Esophagus squamous epithelium (tissue), 5 donors: ENCODE measurements at regions not wholly inside any gene's neighbourhood (a gene's known extent, or its start where the extent isn't known, plus 50 kb on each side); places are given as distances from the start of the nearest gene placed in this dataset.

Source experiments
- DNase-seq: peaks from one replicate; lab custom pipeline; 2025; lab: John Stamatoyannopoulos, UW
- H3K27ac ChIP-seq, 4 donors: fragments of 200-600 bp; sonication (generic); one replicate each; pipeline ENCODE4 v1.5.1; 2016 to 2019; ENCODE audit warnings: mild to moderate bottlenecking in 1 of 4
- H3K27me3 ChIP-seq, 4 donors: fragments of 200-600 bp; sonication (generic); 1 replicate in 3 of 4; 2 replicates in 1 of 4; pipeline versions ENCODE4 v1.5.1 to v1.6.0; 2017 to 2021; ENCODE audit warnings: antibody characterized with exemption in 1 of 4
- H3K36me3 ChIP-seq, 3 donors: fragments of 200-600 bp; sonication (generic); one replicate each; pipeline ENCODE4 v1.5.1; 2016 to 2019
- H3K4me1 ChIP-seq, 3 donors: fragments of 200-600 bp; sonication (generic); one replicate each; pipeline ENCODE4 v1.5.1; 2017 to 2019
- H3K4me3 ChIP-seq, 4 donors: fragments of 200-600 bp; sonication (generic); 1 replicate in 3 of 4; 2 replicates in 1 of 4; pipeline ENCODE4 v1.5.1; 2016 to 2019; ENCODE audit warnings: mild to moderate bottlenecking in 2 of 4, moderate library complexity in 1 of 4
- H3K9me3 ChIP-seq, 3 donors: fragments of 200-600 bp; sonication (generic); one replicate each; pipeline ENCODE4 v1.5.1; 2016 to 2019
- CTCF ChIP-seq, 6 experiments: fragments of 450-650 bp in 4 of 6; fragments of 200-600 bp in 2 of 6; sonication (generic) in 2 of 6; IDR thresholded peaks; one replicate each; pipeline ENCODE4 v1.5.1; 2016 to 2019; ENCODE audit warnings: antibody characterized with exemption in 6 of 6, mild to moderate bottlenecking in 4 of 6, moderate library complexity in 4 of 6
- POLR2A ChIP-seq, 4 donors: fragments of 450-650 bp; IDR thresholded peaks; one replicate each; pipeline ENCODE4 v1.6.1; 2017; ENCODE audit warnings: antibody characterized with exemption in 4 of 4, mild to moderate bottlenecking in 4 of 4, moderate library complexity in 3 of 4
- WGBS, 2 donors: methylation state at CpG; one replicate each; pipeline ENCODE4 v1.1.5; 2018; 5-methylcytosine and 5-hydroxymethylcytosine counted together
- intact Hi-C: fragments of 100-400 bp; cut with DNase I; formaldehyde crosslinking; loops from one replicate; pipeline ENCODE4 v1.15.0; 2022
- donor health status: DM: yes; HTN: yes; CAD: no.

- H3K9me3 ChIP-seq: no peaks in the 10 kb centered on the region
- TF ChIP-seq CTCF (IDR thresholded peaks at IDR 0.05): no peak
- TF ChIP-seq POLR2A (IDR thresholded peaks at IDR 0.05): no peak
- H3K27ac ChIP-seq: no peak overlapping the region
- H3K4me3 ChIP-seq: no peak overlapping the region
- H3K27me3 ChIP-seq: peaks cover 0 to 33% (median 0%) of the 10 kb centered on the region in 4 donors
- DNase-seq: no peak
- intact Hi-C loops: no loop called here
- no peaks in the 10 kb centered on the region for H3K4me1 ChIP-seq
- WGBS, 2 donors: 68% methylated on average over 20 to 21 of the region's 26 CpGs
- H3K36me3 ChIP-seq: no peaks in the 10 kb centered on the region
These were observed 50.9 kb upstream of the SPACA7 start for GRCh38 chr13:112325142-112325808.

DNA sequence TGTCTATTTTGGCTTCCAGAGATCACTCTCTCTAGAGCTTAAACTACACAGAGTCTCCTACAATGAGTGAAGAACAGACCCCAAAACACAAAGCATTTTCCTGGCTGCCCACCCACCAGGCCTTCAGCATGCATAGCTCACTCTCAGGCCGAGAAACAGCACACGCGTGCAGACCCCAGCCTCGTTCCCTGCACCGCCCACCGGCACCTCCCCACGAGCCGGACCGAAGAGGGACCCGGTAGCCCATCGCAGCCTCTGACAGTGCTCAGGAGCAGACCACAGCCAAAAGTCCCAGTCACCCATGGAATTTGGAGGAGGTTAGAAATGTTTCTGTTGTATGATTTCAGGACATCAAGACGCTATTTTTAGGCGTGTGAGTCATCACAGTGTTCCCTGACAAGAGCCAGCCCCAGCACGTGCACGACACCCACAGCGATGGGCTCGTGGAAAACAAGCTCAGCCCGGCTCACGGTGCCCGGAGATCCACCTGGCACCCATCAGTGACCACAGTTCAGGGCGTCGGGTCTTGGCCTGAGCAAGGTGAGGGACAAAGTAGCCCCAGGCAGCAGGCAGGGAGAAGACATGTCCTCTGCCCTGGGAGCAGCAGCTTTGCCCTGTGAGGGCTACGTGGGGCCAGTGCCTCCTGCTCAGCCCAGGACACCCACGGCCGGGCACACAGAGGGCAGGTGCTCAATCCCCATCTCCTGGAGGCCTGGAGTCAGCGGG, 50.1 kb upstream of the SPACA7 start:
- TF ChIP-seq CTCF (IDR thresholded peaks at IDR 0.05) (no peak), POLR2A (IDR thresholded peaks at IDR 0.05) (no peak)
- no peak for DNase-seq
- peaks cover 0 to 6% (median 0%) of the 10 kb centered on the region in 3 donors for H3K4me1 ChIP-seq
- H3K27ac ChIP-seq: no peak overlapping the region
- no peaks in the 10 kb centered on the region for H3K9me3 ChIP-seq
- H3K27me3 ChIP-seq: peaks cover 0 to 41% (median 1%) of the 10 kb centered on the region in 4 donors
- H3K36me3 ChIP-seq: no peaks in the 10 kb centered on the region
- no peak overlapping the region for H3K4me3 ChIP-seq
- 33 to 60% methylated on average over 6 to 11 of the region's 26 CpGs for WGBS, 2 donors
- intact Hi-C loops: no loop called here
